GM12875 (cell line): ENCODE measurements at regions not wholly inside any gene's neighbourhood (a gene's known extent, or its start where the extent isn't known, plus 50 kb on each side); places are given as distances from the start of the nearest gene placed in this dataset.

ENCODE experiments used
- H3K4me3 ChIP-seq: one replicate; pipeline ENCODE4 v1.5.1; 2011; ENCODE audit warnings: low read depth, low read length, control low read depth
- TF ChIP-seq, protein P1 (sequence below): IDR thresholded peaks from 2 replicates; pipeline ENCODE4 v1.5.1; 2011; ENCODE audit warnings: low read depth, mild to moderate bottlenecking, control low read depth, inconsistent platforms, low read length, moderate library complexity, borderline replicate concordance; ENCODE audit not compliant: insufficient read depth

DNA sequence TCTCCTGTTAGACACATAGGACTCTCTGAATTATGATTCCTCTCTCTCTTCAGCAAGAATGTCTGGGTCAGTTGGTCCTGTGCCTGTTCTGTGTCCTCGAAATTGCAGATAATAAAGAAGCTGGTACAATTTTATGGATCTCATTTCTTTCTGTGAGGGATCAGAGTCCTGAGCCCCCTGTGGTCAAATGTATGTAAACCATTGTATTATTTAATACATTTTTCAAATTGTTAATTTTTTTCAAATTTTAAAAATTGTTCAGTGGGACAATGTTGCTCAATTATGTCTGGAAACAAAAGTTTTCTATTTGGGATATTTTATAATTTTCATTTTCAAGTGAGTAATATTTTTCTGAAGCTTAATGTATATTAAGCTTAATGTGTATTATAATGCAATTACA lies 513.5 kb downstream of the CCER1 start:
- no peak overlapping the region for H3K4me3 ChIP-seq
- TF ChIP-seq, protein P1, sequence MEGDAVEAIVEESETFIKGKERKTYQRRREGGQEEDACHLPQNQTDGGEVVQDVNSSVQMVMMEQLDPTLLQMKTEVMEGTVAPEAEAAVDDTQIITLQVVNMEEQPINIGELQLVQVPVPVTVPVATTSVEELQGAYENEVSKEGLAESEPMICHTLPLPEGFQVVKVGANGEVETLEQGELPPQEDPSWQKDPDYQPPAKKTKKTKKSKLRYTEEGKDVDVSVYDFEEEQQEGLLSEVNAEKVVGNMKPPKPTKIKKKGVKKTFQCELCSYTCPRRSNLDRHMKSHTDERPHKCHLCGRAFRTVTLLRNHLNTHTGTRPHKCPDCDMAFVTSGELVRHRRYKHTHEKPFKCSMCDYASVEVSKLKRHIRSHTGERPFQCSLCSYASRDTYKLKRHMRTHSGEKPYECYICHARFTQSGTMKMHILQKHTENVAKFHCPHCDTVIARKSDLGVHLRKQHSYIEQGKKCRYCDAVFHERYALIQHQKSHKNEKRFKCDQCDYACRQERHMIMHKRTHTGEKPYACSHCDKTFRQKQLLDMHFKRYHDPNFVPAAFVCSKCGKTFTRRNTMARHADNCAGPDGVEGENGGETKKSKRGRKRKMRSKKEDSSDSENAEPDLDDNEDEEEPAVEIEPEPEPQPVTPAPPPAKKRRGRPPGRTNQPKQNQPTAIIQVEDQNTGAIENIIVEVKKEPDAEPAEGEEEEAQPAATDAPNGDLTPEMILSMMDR: no peak

DNA sequence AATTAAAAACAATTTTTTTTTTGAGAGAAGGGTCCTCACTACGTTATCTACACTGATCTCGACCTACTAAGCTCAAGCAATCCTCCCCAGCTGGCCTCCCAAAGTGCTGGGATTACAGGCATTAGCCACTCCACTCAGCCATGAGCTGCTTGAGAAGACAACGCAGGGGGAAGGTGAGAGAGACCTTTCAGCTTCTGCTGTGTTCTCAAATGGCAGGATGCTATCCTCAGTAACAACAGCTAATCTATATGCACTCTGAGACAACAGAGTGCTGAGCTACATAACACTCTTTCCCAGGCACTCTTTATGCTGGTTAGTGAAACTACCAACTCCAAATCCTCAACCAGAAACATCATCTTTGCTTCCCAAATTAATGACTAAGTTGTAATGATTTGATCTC lies 526.1 kb downstream of the CCER1 start:
- TF ChIP-seq, protein P1: no peak
- H3K4me3 ChIP-seq: no peak overlapping the region

DNA sequence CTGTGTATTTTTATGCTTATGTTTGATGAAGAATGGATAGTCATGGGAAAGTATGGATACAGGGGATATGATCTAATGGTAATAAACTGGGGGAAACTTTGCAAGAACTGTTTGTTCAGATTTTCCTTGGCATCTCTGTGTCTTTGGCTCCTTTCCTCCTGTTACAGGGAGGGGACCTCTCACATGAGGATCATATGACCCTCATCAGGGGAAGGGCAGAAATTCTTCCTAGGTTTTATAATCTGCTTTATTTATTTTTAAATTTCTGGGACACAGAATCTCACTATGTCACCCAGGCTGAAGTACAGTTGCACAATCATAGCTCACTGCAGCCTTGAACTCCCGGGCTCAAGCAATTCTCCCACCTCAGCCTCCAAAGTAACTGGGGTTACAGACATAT lies 526.5 kb downstream of the CCER1 start:
- H3K4me3 ChIP-seq: no peak overlapping the region
- TF ChIP-seq, protein P1: no peak

DNA sequence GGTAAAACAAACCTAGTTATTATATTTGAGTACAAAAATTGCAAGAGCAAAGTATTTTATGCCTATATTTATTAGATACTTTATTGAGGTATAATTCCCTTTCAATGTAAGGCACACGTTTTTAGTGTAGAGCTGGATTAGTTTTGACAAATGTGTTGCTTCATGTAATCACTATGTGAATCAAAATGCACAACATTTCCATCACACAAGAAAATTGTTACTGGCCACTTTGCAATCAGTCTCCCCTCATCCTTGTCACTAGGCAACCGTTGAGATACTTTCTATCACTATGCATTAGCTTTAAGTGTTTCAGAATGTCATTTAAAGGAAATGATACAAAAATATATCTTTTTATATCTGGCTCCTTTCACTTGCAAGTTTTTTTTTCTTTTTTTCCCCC lies 531.0 kb downstream of the CCER1 start:
- TF ChIP-seq, protein P1: no peak

DNA sequence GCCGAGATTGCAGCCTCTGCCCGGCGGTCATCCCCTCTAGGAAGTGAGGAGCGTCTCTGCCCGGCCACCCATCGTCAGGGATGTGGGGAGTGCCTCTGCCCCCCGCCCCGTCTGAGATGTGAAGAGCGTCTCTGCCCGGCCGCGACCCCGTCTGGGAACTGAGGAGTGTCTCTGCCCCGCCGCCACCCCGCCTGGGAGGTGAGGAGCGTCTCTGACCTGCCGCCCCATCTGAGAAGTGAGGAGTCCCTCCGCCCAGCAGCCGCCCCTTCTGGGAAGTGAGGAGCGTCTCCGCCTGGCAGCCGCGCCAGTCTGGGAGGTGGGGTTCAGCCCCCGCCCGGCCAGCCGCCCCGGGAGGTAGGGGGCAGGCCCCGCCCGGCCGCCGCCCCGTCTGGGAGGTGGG lies 544.0 kb downstream of the CCER1 start:
- TF ChIP-seq, protein P1: no peak

More for the DNA sequence above, 531.0 kb downstream of the CCER1 start:
- H3K4me3 ChIP-seq: no peak overlapping the region

DNA sequence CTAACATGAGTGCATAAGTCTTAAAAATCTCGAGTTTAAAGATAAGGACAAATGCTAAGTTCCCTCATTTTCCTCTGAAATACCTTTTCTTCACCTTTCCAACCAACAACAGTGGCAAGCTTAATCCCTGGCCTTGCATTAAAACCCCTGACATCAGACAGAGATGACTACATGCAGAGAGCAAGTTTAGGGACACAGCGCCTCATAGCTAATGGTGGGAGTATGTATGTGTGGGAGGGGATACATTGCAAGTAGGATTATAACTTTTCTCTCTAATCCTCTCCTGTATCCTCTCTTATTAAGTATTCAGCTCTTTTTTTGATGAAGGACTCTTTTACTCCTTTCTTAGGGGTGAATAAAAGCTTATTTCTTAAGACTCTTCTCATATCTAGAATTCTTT lies 547.1 kb downstream of the CCER1 start:
- TF ChIP-seq, protein P1: no peak
- H3K4me3 ChIP-seq: no peak overlapping the region

More for the DNA sequence above, 544.0 kb downstream of the CCER1 start:
- H3K4me3 ChIP-seq: no peak overlapping the region

DNA sequence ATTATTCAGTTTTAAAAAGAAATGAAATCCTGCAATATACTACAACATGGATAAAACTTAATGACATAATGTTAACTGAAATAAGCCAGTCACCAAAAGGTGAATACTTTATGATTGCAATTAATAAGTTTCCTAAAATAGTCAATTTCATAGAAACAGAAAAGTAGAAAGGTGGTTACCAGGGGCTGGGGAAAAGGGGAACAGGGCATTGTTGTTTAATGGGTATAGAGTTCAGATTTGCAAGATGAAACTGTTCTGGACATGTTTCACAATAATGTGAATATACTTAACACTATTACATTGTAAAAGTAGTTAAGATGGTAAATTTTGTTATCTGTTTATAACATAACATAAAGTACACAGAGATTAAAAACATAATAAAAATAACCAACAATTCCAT lies 550.9 kb downstream of the CCER1 start:
- H3K4me3 ChIP-seq: no peak overlapping the region
- TF ChIP-seq, protein P1: no peak
